HG02884 (cell line): ENCODE measurements at regions not wholly inside any gene's neighbourhood (a gene's known extent, or its start where the extent isn't known, plus 50 kb on each side); places are given as distances from the start of the nearest gene placed in this dataset.
"Not testable (repeated sequence)": the region's sequence is repeated elsewhere in the genome, so short reads cannot be mapped to it uniquely, and the experiment has no call there.

Experiments
- ATAC-seq: cut with Tn5 transposase; IDR thresholded peaks from one replicate; pipeline ENCODE4 v1.9.1; 2021; ENCODE audit warnings: mild to moderate bottlenecking, moderate library complexity; ENCODE audit not compliant: unreplicated experiment

DNA sequence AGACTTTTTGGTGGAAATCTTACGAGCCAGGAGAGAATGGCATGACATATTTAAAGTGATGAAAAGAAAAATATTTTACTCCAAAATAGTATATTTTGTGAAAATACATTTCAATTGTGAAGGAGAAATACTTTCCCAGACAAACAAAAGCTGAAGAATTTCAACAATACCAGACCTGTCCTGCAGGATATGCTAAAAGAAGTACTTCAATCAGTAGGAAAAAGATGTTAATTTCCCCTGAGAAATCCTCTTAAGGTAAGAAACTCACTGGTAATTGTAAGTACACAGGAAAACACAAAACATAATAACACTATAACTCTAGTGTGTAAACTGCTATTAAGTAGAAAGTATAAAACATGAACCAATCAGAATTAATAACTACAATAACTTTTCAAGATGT lies 341.8 kb upstream of the GJE1 start:
- no peak for ATAC-seq

DNA sequence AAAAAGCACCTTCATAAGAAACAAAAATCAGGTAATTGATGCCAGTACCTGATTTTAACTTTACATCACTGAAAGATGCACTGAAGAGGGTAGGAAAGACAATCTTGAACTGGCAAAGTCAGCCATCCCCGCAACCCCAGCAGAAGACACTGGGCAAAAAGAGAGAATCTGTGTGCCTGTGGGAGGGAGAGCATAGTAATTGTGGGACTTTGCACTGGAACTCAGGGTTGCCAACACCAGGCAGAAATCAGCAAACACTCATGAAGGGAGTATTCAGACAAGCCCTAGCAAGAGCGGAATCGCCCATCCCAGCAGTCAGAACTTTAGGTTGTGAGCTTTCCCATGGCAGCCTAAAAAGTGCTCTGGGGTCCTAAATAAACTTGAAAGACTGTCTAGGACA lies 344.6 kb upstream of the GJE1 start:
- no peak for ATAC-seq

DNA sequence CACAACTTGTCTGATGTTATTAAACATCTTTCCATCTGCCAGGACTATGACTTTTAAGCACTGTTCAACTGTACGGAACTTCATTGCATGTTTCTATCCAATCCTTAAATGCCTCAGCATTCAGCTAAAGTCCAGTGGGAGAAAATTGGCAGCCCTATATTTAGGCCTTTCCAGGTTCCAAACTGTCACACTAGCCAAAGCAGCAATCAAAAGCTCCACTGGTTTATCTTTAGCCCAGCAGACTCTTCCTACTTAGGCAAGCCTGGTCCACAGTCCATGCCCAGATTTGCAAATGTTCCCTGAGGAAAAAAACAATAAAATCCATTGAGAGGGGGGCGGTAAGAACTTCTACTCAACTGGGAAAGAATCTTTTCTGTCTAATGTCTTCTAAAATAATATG lies 349.1 kb upstream of the GJE1 start:
- no peak for ATAC-seq

DNA sequence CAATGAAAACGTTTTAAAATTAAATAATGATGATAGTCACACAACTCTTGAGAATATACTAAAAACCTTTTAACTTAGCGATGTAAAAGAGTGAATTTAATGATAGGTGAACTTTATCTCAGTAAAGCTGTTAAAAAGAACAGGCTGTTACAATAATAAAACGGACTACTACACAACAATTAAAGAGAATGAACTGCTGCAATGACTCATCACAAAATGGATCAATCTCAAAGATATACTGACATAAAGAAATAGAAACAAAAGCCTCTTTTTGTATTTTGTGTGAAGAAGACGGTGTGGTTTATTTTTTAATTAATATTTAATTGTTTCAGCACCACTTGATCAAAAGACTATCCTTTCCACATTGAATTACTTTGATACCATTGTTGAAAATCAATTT lies 352.4 kb upstream of the GJE1 start:
- no peak for ATAC-seq

DNA sequence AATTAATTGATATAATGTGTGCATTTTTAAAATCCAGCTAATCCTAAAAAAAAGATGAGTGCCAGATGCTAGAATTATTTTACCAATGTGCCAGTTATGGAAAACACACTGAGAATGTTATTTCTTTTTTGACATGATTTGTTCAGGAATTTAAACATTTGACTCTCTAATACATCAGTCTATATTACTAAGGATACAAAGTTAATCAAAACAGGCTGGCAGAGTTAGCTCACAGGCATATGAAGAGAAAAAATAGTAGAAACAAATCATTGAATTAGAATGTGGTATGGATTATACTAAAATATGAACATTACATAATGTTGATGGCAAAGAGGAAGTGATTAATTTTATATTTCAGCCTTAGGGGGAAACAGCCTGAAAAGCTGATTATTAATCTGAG lies 368.3 kb upstream of the GJE1 start:
- no peak for ATAC-seq

DNA sequence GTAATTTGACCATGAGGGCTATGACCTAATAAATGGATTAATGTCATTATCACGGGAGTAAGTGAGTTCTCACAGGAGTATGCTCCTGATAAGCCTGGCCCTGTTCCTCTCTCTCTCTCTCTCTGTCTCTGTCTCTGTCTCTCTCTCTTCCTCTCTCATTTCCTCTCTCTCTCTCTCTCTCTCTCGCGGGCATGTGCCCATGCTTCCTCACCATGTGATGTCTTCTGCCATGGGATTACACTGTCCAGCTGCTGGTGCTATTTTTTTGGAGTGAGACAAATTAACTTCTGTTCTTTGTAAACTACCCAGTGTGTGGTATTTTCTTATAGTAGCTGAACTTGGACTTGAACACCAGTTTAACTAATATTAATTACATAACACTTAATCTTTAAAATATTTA lies 374.3 kb upstream of the GJE1 start:
- ATAC-seq = no peak

DNA sequence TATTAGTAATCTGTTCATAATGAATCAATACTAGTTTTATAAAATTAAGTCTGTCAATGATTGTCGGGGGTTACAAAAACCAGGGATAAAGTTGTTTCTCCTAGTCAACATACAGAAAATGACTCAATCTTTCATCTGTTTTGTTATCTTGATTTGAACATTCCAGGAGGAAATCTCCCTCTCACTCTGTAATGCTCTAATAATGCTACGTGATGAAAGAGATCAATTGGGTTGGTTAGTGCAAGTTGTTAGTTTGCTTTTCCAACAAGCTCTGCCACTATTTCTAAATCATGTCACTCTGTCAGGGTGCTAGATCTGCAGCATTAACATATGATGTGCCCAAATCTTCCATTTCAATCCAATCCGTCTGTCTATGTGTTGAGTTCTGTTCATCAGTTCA lies 379.5 kb upstream of the GJE1 start:
- no peak for ATAC-seq

DNA sequence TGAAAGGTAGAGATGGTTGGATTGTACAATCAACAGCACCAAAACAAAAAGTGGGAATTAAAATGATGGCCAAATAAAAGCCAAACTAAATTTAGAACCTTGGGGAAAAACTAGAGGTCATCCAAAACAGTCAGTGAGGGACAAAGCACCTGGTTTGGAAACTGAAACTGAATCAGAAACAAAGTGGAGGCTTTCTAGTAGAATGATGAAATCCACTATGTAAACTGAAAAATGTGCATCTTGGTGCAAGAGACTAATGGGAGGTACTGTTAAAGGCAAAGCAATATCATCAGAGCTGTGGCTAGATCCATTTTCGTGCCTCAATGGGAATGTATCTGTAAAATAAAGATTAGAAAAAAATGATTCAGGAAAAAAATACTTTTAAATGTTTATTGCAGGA lies 380.0 kb upstream of the GJE1 start:
- peak; percentile 84 for ATAC-seq

DNA sequence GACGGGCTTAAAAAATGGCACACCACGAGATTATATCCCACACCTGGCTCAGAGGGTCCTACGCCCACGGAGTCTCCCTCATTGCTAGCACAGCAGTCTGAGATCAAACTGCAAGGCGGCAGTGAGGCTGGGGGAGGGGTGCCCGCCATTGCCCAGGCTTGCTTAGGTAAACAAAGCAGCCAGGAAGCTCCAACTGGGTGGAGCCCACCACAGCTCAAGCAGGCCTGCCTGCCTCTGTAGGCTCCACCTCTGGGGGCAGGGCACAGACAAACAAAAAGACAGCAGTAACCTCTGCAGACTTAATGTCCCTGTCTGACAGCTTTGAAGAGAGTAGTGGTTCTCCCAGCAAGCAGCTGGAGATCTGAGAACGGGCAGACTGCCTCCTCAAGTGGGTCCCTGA lies 386.4 kb upstream of the GJE1 start:
- ATAC-seq = not testable (repeated sequence)

DNA sequence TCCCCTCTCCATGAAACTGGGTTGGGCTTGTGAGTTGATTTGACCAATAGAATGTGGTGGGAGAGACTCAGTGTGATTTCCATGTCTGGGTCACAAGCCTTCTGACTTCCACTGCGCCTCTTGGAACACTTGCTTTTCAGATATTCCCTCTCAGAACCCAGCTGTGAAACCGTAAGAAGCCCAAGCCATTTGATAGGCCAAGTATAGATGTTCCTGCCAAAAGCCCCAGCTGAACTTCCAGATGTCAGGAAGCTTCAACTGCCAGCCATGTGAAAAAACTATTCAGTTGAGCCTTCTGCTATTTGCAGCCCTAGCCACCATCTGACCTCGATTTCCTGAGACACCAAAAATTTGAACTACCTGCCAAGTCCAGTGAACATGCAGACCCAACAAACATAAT lies 387.8 kb upstream of the GJE1 start:
- no peak for ATAC-seq

DNA sequence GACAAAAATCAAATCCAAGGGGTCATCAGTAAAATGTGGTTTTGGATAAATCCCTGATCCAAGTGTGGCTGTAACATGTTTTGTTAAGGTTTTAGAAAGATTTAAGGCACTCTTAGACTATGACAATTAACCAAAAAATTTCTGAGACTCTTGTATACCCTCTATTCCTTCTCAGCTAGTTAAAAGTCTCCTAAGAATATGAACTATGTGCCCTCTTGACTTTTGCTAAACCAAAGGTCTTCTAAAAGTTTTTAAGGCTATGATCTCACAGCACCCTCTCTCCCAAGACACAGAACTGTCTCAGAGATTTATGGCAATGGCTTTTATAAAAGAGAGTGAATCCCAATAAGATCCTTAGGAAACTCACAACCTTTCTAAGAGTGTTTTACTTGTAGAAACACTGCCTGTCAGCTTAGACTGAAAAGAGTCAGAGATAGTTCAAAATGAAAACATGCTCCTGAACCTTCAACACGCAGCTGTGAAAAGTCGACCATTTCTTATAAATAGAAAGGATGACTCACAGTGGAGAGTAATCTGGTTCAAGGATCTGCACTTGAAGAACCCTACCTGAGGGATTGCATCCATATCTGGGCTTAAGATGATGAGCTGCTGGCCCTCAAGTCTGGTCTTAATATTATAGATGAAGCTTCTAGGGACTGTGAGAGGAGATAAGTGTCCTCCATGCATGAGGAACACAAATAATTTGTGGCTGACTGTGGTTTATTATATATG lies 388.4 kb upstream of the GJE1 start:
- ATAC-seq = no peak

DNA sequence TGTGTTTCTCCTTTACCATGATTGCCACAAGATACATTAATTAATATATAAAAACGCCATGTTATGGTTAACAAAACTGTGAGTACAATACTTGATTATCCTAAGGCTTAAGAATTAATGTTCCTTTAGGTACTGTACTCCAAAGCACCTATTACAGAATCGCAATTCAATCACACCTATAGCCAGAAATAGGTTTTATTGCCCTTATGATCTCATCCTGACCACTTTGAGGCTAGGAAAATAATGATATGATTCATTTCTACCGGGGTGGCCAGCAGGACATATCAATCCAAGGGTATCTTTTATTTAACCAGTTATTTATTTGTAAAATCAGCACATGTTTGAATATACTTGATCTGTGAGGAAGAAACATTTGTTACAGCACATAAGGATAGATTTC lies 396.6 kb upstream of the GJE1 start:
- ATAC-seq = no peak

DNA sequence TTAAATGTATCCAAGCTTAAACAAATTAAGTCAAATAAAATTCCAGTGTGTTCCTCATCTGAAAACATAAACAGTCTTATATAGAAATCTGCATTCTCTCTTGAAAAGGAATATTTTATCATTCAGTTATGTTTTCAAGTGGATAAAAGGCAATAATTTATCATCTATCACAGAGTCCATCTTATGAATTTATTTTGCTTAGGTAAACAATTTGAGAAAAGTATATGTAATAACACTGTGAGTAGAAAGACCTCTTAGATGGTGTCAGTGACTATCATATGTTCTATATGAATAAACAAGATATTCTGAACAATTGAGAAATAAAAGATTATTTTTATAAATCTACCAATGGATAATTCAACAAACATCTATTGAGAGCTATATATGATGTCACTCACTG lies 397.6 kb upstream of the GJE1 start:
- ATAC-seq = no peak

DNA sequence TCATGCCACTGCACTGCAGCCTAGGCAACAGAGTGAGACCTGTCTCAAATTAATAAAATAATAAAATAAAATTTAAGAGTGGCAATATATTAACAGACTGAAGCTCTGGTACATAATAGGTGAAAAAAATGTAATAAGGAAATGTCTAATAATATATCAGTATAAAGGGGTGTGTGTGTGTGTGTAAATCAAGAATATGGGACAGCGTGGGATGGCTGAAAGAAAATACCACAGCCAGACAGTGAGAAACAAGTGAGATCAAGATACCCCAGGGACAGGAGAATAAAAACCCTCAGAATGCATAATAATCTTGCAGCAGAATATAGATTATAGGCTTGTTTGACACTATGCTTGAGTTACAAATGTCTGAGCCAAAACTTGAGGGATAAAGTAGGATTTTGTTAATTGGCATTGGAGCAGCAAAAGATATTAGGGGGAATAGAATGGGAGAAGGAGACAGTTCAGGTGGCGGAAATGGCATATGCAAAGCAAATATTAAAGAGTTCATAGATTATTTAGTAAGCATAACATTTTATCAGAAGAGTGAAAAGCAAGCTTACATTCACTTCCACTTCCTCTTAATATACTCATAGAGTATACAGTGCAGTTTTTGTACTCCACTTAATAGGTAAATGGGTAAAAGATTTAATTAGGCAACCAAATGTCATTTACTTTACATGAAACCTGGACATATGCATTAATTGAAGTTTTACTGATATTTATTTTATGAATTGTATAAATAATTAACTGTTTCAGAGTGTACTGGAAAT lies 398.5 kb upstream of the GJE1 start:
- ATAC-seq = no peak

DNA sequence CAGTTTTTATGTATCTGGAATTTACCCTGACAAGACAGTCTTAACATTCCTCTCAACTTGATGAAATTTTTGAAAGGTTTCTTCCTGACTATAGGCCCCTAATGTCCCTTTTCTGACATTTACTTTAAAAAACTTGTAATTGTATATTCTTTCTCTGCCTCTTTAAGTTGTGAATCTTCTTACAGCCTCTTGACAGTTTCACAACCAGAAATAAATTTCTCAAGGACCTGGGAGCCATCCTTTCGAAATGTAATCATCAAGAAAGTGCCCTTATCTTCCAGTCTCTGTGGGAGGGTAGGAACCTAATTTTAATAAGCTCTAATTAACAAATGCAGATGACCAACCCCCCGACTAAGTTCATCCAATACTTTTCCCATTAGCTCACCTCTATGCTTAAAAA lies 403.6 kb upstream of the GJE1 start:
- no peak for ATAC-seq

DNA sequence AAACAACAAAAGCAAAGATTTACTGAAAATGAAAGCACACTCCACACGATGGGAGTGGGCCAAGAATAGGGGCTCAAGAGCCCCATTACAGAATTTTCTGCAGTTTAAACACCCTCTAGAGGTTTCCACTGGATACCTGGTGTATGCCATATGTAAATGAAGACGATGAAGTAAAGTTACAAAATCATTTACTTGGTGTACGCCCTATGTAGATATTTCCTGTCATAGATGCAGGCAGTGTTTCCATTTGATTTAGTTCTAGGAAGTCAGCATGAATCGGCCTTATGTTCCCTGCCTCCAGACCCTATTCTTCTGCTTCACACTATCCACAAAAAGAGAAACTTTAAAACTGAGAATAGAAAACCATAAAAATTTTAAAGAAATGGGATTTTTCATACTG lies 404.4 kb upstream of the GJE1 start:
- no peak for ATAC-seq

DNA sequence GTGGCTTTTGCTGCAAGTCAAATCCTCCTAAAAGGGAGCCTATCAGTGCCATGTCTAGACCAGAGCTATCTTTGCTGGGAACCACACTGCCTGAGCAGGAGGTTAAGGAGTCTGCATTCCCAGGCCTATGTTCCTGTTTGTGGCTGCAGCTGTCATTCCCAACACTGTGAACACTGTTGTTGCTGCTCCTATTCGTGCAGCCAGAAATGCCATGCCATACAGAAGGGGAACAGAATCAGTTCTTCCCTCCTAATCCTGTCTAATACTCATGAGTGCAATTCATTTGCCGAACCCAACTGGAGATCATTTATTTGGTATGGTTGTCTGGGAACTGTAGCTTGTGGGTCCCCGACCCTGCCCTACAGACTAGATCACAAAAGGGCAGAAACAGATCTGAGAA lies 406.5 kb upstream of the GJE1 start:
- ATAC-seq = no peak

DNA sequence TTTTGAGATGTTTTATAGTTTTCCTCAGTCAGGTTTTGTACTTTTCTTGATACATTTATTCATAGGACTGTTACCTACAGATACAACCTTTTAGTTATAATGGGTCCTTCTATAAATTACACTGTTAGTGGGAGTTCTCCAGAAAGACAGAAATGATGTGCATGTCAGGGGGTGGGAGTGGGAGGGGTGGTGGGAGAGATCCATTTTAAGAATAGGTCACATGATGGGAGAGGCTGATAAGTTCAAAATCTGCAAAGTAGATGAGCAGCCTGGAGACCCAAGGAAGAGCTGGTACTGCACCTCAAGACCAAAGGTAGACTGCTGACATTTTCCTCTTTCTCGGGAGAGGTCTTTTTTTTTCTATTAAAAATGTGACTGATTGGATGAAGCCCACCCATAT lies 408.0 kb upstream of the GJE1 start:
- ATAC-seq = no peak

DNA sequence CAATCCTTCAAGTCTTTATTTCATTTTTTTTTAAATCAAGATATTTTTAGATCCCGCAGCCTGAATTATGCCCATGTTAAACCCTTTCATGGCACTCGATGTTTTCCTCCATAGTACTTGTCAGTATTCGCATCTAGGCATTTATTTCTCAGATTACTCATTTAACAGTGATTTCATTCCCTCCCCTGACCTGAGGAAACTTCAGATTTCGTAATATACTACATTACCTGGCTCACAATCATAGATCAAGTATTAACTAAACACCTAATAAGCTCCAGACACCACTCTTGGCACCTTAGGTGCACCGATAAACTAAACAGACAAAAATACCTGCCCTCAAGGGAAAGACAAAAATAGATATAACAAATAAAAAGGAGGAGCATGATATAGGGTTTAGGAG lies 413.2 kb upstream of the GJE1 start:
- ATAC-seq = no peak

DNA sequence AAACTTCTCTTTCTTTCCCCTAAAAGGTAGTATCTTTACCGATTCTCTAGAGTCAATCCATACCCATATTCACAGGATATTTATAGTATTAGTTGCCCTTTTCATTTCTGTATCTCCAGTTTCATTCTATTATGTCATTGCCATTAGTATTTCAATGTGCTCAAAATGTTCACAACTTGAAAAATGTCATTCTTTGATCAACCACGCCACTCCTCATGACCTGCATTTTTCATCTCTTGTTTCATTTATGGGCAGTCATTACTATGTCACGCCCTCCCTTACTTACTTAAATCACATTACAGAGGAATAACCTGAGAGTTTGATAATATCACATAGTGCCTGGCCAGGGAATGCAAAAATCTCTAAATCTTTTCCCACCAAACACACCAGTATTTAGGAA lies 427.3 kb upstream of the GJE1 start:
- ATAC-seq = no peak

DNA sequence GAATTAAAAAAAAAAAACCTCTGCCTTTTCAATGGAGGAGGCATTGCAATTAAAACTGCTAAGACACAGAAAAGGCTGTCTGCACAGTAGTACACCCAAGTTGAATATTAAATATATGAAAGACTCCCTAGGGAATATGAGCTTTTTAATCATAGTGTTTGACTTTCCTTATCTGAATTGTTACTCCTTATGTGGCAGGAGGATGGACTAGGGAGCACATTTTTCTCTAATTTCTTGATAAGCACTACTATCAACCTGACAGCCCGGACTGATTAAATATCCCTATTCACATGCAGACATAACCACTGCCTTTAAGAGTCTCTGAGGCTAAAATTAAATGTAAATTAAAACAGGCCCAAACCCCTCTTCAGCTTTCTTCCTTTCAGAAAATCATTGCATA lies 428.6 kb upstream of the GJE1 start:
- no peak for ATAC-seq

DNA sequence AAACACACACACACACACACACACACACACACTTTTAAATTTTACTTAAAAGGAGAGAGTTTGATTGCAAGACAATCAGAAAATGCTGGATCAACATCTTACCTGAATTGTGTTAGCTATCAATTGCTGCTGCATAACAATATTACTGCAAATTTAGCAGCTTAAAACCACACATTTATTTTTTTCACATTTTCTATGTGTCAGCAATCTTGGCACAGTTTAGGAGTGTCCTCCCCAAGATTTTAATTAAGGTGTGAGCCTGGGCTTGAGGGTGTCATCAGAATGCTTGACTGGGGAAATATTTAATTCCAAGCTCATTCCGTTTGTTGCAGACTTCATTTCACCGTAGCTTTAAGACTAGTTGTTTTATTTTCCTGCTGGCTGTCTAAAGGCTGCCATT lies 431.0 kb upstream of the GJE1 start:
- no peak for ATAC-seq

DNA sequence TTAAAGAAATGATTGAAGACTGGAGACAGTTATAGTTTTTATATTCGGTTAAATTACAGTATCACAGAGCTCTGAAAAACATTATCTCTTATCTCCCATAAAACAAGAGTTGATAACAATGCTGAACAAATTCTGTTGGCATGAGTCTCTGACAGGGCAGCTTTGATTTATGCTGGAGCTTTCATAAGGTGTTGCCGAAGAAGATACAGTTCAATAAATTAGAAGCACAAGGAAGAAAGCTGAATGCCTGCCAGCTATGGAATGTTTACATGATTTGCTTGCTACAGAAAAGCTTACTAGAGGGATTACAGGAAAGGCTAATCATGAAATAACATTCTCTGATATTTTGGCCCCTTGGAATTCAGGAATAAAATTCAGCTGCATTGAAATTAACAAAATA lies 431.9 kb upstream of the GJE1 start:
- no peak for ATAC-seq
